NT2/D1 (cell line): ENCODE measurements at regions not wholly inside any gene's neighbourhood (a gene's known extent, or its start where the extent isn't known, plus 50 kb on each side); places are given as distances from the start of the nearest gene placed in this dataset.

Experiments
- SUZ12 ChIP-seq: IDR thresholded peaks from 2 replicates; pipeline ENCODE4 v1.6.1; 2011; ENCODE audit not compliant: insufficient read length, insufficient read depth; ENCODE audit errors: extremely low read depth
- ZNF274 ChIP-seq: IDR thresholded peaks from 2 replicates; pipeline ENCODE4 v1.6.1; 2011; ENCODE audit warnings: mild to moderate bottlenecking, low read depth, low read length

- no peak for TF ChIP-seq ZNF274
- TF ChIP-seq SUZ12, result no peak
These were observed 454.1 kb downstream of the PDGFC start for GRCh38 chr4:156517546-156517945.
